GM18508 (cell line): ENCODE measurements at regions not wholly inside any gene's neighbourhood (a gene's known extent, or its start where the extent isn't known, plus 50 kb on each side); places are given as distances from the start of the nearest gene placed in this dataset.

ENCODE experiments used
- ATAC-seq: cut with Tn5 transposase; IDR thresholded peaks from one replicate; pipeline ENCODE4 v1.9.1; 2021; ENCODE audit warnings: moderate number of reproducible peaks; ENCODE audit not compliant: insufficient read depth, unreplicated experiment

GRCh38 chr18:71809711-71810110 lies 734.4 kb downstream of the CBLN2 start:
- no peak for ATAC-seq

GRCh38 chr18:71808616-71809015 lies 735.5 kb downstream of the CBLN2 start:
- ATAC-seq = no peak

DNA sequence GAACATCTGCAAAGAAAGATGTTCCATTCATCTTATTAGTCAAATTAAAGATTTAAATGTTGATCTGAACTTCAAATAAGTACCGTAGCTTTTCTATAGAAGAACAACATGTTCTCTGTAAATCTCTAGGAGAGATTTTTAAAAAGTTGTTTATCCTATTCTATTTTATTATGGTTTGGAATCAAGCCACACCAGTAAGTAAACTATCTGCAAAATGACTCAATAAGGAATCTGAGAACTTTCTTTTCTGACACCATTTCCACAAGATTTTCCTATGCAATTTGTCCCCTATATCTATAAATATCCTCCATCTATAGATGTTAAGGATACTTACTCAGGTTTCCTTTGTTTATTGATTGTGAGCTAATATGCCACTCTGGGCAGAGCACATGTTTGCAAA lies 736.6 kb downstream of the CBLN2 start:
- ATAC-seq = no peak

DNA sequence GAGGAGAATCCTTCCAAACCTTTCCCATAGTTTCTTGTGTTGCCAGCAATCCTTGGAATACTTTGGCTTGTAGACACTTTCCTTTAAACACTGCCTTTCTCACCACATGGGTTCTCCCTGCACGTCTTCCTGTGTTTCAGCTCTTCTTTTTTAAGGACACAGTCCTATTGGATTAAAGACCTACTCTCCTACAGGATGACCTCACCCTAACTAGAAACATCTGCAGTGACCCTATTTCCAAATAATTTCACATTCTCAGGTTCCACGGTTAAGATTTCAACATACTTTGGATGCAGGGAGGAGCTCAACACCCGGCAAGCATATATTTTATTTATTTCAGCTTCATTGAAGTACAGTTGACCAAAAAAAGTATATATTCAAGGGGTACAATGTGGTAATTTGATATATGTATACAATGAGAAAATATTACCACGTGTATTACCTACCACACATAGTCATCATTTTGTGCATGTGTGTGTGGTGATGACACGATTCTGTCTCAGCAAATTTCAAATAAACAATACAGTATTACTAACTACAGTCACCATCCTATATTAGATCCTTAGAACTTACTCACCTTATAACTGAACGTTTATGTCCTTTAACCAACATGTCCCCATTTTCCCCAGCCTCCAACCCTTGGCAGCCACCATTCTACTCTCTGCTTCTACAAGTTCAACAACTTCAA lies 745.0 kb downstream of the CBLN2 start:
- ATAC-seq = no peak

DNA sequence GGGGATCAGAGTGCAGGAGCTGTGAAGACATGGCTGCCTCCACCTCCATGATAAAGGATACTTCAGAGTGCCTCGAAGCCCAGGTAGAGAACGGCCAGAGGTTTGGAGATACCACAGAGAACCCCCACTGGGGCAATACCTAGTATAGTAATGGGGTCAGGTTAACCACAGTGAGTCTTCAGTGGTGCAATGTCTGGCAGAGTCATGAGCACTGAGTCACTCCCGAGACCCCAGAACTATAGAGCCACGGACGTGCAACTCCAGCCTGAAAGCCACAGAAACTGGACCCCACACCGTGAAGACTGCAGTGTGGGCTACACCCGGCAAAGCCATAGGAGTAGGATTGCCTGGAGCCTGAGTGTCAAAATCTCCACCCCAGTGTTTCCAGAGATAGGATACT lies 746.6 kb downstream of the CBLN2 start:
- no peak for ATAC-seq

DNA sequence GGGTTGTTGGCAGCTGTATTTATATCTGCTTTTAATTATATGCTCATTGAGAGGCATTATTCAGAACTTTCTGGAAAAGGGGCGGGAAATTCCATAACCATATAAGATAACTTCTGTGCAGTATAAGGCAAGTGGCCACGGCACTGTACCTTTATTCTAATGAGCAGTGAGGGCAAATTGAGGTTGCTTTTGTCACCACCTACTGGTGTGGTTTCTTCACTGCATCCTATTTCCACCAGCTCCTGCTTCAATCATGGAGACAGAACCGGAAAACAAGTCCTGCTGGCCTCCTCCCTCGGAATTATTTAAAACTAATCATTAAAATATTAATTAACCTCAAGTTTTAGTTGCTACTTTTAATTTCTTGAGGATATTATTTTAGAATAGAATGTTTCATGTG lies 759.4 kb downstream of the CBLN2 start:
- no peak for ATAC-seq

GRCh38 chr18:71760541-71760940 lies 783.6 kb downstream of the CBLN2 start:
- no peak for ATAC-seq

DNA sequence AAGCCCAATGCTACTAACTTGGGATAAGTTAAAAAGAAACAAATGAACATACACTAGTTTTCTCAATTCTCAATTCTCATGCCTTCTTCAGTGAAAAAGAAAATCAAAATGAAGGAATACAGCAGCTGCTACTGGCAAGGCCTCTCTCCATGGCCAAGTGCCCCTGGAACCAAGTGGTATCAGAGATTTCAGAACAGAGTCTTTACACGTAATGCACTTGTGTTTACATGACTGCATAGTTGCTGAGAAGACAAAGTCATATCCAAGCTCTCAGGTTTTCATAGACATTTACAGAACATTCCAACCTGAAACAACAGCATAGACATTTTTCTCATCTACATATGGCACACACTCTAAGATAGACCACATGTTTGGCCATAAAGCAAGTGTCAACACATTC lies 789.9 kb downstream of the CBLN2 start:
- ATAC-seq = no peak

DNA sequence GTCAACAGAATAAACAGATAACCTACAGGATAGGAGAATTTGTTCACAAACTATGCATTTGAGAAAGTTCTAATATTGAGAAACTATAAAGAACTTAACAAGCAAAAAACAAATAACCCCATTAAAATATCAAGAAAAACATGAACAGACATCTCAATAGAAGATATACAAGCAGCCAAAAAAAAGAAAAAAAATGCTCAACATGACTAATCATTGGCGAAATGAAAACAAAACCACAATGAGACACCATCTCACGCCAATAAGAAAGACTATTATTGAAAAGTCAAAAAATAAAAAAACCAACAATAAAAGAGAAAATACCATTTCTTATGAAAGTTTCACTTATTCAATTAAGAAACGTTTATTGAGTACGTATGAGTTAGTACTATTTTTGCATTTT lies 800.5 kb downstream of the CBLN2 start:
- no peak for ATAC-seq

GRCh38 chr18:71729611-71730010 lies 814.5 kb downstream of the CBLN2 start:
- ATAC-seq = no peak

DNA sequence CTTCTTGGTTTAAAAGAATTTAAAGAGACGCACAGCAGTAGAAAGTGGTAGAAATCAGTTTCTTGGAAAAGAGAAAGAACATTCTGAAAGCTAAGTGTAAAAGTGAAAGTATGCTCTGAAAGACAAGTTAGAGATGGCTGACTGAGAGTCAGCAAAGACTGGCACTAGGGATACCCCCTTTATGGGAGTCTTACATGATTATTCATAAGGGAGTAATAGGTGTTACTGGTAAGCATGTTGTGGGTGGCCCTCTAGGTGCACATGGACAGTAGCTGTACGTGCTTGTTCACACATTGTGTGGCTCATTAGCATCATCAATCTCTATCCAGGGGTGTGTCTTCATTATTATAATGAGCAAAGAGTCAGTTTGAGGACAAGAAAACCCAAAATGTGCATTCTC lies 816.2 kb downstream of the CBLN2 start:
- ATAC-seq = no peak

GRCh38 chr18:71725256-71725655 lies 818.9 kb downstream of the CBLN2 start:
- no peak for ATAC-seq

DNA sequence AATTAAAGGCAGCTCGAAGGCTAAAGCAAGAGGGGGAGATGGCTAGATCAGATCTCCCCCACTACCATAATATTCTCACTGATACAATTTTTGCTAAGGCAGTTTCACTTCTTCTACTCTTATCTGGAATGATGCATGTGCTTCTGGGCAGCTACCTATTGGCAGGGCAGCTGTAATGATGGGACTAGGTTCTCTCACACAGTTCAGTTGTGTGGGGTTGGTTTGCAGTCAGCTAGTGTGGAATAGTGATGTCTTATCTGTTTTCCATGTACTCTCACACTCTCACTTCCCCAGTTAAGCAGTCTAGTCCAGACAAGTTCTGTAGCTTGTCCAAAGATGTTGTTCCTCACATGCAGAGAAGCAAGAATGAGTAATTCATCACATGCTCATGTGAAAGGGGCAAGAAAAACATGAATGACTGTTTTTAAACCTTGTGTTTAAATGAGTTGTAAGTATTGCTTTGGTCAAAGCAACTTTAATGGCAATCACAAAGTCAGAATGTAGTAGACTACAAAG lies 836.1 kb downstream of the CBLN2 start:
- ATAC-seq = no peak

GRCh38 chr18:71707400-71707799 lies 836.7 kb downstream of the CBLN2 start:
- no peak for ATAC-seq

- no peak for ATAC-seq
Measured at GRCh38 chr18:71689416-71690160, 854.6 kb downstream of the CBLN2 start.

DNA sequence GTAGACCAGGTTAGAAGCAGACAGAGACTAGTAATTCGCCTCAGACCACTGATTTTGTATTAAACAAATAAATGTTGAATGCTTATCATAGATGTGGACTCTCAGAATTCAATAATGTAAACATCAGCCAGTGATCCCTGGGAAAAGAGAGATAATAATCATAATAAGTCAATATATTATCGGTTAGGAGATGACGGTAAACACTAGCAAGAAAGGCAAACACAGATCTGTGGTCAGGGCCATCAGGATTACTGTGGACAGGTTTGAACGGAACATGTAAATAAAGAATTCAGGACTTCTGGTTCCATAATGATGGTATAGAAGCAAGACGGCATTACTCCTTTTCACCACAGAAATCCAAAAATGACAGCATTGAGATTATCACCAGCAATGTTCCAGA lies 861.6 kb downstream of the CBLN2 start:
- ATAC-seq = no peak

GRCh38 chr18:71678144-71678543 lies 866.0 kb downstream of the CBLN2 start:
- no peak for ATAC-seq

DNA sequence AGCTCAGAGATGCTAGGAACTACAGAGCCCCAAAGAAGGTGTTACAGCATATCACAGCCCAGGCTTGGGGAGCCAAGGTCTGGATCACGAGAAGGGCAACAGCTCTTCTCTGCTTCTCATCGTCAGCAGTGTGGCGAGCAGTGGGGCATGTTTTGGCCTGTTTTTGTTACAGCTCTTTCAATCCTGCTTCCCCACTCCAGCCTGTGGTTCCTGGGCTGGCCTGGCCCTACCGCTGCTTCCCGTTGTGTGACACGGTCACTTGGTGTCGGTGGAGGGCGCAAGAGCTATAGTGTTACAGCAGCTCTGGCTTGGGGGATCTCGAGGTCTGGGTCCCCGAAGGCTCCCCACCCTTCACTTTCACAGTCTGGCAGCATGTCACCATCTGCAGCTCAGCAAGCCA lies 870.2 kb downstream of the CBLN2 start:
- ATAC-seq = no peak

DNA sequence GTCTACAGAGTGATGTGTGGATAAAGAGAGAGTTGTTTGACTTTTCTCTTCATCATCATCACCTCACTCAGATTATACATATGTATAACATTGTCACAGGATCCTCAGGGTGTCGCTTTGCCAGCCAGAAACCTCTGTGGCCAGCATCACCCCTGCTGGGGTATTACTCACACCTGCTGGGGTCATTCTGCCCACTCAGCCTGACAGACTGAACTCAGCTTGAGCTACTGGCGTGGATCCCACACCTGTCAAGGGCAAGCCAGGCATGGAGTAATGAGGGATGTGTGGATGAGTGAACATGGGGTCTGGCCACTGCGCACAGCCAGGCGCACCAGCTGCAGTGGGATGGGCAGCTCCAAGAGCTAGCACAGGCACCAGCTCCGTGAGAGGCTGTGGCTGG lies 870.6 kb downstream of the CBLN2 start:
- ATAC-seq = no peak

- no peak for ATAC-seq
Measured at GRCh38 chr18:71666481-71666880, 877.7 kb downstream of the CBLN2 start.

GRCh38 chr18:71665131-71665530 lies 879.0 kb downstream of the CBLN2 start:
- no peak for ATAC-seq

GRCh38 chr18:71643822-71644221 lies 900.3 kb downstream of the CBLN2 start:
- no peak for ATAC-seq
